ENCODE measurements at regions not wholly inside any gene's neighbourhood (a gene's known extent, or its start where the extent isn't known, plus 50 kb on each side); places are given as distances from the start of the nearest gene placed in this dataset.

DNA sequence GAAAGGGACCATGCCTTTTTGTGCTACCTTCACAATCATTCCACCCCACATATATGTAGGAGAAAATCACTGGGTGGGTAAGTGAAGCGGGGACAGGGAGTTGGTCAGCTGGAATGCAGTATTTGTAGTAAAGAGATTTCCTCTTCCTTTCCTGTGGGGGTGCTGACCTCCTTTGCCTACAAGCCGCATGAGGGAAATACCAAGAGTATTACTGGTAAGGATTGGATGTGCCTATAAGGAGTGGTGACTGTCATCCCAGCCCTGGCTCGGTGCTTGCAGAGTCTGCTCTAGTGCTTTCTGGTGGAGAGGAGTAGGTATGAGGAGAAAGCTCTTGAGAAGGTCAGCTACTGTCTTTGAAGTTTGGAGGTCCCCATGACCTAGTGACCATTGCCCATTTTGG is 324.6 kb downstream of the HRH4 start:
- TF ChIP-seq POLR2AphosphoS5 (IDR thresholded peaks at IDR 0.05) (no peak), EP300 (IDR thresholded peaks at IDR 0.05) (no peak)
- TF ChIP-seq, protein P1, sequence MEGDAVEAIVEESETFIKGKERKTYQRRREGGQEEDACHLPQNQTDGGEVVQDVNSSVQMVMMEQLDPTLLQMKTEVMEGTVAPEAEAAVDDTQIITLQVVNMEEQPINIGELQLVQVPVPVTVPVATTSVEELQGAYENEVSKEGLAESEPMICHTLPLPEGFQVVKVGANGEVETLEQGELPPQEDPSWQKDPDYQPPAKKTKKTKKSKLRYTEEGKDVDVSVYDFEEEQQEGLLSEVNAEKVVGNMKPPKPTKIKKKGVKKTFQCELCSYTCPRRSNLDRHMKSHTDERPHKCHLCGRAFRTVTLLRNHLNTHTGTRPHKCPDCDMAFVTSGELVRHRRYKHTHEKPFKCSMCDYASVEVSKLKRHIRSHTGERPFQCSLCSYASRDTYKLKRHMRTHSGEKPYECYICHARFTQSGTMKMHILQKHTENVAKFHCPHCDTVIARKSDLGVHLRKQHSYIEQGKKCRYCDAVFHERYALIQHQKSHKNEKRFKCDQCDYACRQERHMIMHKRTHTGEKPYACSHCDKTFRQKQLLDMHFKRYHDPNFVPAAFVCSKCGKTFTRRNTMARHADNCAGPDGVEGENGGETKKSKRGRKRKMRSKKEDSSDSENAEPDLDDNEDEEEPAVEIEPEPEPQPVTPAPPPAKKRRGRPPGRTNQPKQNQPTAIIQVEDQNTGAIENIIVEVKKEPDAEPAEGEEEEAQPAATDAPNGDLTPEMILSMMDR (IDR thresholded peaks at IDR 0.05), result no peak

Data from suprapubic skin (tissue), 4 donors.